Spleen (tissue), 11 donors: ENCODE measurements at regions not wholly inside any gene's neighbourhood (a gene's known extent, or its start where the extent isn't known, plus 50 kb on each side); places are given as distances from the start of the nearest gene placed in this dataset.

ENCODE experiments used
- DNase-seq: peaks from one replicate; pipeline ENCODE4 v3.0.0-alpha.2; 2020
- H3K27ac ChIP-seq, 8 donors: fragments of 200-600 bp; sonication (generic) in 7 of 8; 1 replicate in 4 of 8; 2 replicates in 4 of 8; pipeline versions ENCODE4 v1.5.0 to v1.8.0; 2016 to 2021; ENCODE audit warnings: inconsistent platforms in 4 of 8, mild to moderate bottlenecking in 4 of 8, moderate library complexity in 1 of 8
- H3K27me3 ChIP-seq, 7 donors: fragments of 200-600 bp; sonication (generic) in 6 of 7; replicated peaks in 1 of 7; 1 replicate in 4 of 7; 2 replicates in 3 of 7; pipeline versions ENCODE4 v1.5.0 to v1.8.0; 2016 to 2021; ENCODE audit warnings: inconsistent platforms in 3 of 7, mild to moderate bottlenecking in 1 of 7
- H3K36me3 ChIP-seq, 6 donors: fragments of 200-600 bp; sonication (generic) in 5 of 6; 1 replicate in 4 of 6; 2 replicates in 2 of 6; pipeline versions ENCODE4 v1.5.0 to v1.8.0; 2016 to 2021; ENCODE audit warnings: inconsistent platforms in 2 of 6
- H3K4me1 ChIP-seq, 6 donors: fragments of 200-600 bp; sonication (generic) in 5 of 6; 1 replicate in 3 of 6; 2 replicates in 3 of 6; pipeline versions ENCODE4 v1.5.0 to v1.8.0; 2016 to 2021; ENCODE audit warnings: inconsistent platforms in 3 of 6
- H3K4me3 ChIP-seq, 8 donors: fragments of 200-600 bp; sonication (generic) in 7 of 8; 1 replicate in 4 of 8; 2 replicates in 4 of 8; pipeline versions ENCODE4 v1.5.0 to v1.8.0; 2016 to 2021; ENCODE audit warnings: inconsistent platforms in 4 of 8, mild to moderate bottlenecking in 4 of 8, moderate library complexity in 2 of 8
- H3K9me3 ChIP-seq, 8 donors: fragments of 200-600 bp; sonication (generic) in 7 of 8; 1 replicate in 4 of 8; 2 replicates in 4 of 8; pipeline versions ENCODE4 v1.5.0 to v1.8.0; 2016 to 2021; ENCODE audit warnings: inconsistent platforms in 4 of 8
- POLR2A ChIP-seq, 3 donors: fragments of 450-650 bp; IDR thresholded peaks; one replicate each; pipeline ENCODE4 v1.5.1; 2017; ENCODE audit warnings: antibody characterized with exemption in 3 of 3, mild to moderate bottlenecking in 1 of 3
- POLR2AphosphoS5 ChIP-seq, 3 donors: sonication (generic); formaldehyde crosslinking; IDR thresholded peaks; one replicate each; pipeline ENCODE4 v1.5.1; 2017; ENCODE audit warnings: antibody characterized with exemption in 3 of 3
- WGBS, 5 donors: extraction: QIAGEN DNeasy Blood & Tissue Kit in 3 of 5; methylation state at CpG; one replicate each; pipeline versions ENCODE4 v1.1.5 to v1.1.7; 2013 to 2018; 5-methylcytosine and 5-hydroxymethylcytosine counted together
- intact Hi-C: fragments of 100-400 bp; cut with DNase I; formaldehyde crosslinking; loops from one replicate; pipeline ENCODE4 v1.15.0; 2023; ENCODE audit warnings: low total_unique reads
- TF ChIP-seq, protein P1 (sequence below), 11 experiments: fragments of 200-600 bp in 7 of 11; fragments of 450-650 bp in 4 of 11; sonication (generic) in 4 of 11; IDR thresholded peaks in 8 of 11; conservative IDR thresholded peaks in 3 of 11; 1 replicate in 7 of 11; 2 replicates in 4 of 11; pipeline versions ENCODE4 v1.4.0 to v1.8.0; 2016 to 2021; ENCODE audit warnings: antibody characterized with exemption in 11 of 11, inconsistent platforms in 4 of 11, mild to moderate bottlenecking in 1 of 11
- donor health status: healthy with polysubstance abuse.
- donor health status: DM: no; HTN: no; CAD: no; lungs with moderate emphysema.
- donor health status: DM: no; HTN: no; CAD: no.
- donor health status: Bipolar disorder and iron deficiency.
- donor health status: healthy.
- donor health status: DM: no; HTN: no; CAD: no.
- donor health status: DM: yes; HTN: yes; CAD: no.

DNA sequence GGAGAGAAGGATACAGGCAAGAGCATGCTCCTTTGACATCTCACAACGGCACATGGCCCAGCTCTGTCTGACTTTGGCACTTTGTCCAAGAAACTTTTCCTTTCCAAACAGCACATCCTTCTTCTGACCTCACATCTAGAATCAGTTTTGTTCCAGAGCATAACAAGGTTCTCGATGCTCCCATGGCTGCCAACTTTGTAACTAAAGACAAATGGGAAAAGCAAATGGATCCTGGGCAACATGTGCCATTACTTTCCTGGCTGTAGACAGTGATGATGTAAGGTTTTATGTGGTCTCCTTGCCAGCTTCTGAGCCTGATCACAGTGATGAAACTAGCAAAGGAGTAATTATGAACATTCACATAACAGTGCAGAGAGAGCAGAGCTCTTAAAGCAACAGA is 171.8 kb upstream of the C1orf87 start:
- 68 to 87% (median 80%) methylated on average over 2 of the region's 2 CpGs for WGBS, 5 donors

DNA sequence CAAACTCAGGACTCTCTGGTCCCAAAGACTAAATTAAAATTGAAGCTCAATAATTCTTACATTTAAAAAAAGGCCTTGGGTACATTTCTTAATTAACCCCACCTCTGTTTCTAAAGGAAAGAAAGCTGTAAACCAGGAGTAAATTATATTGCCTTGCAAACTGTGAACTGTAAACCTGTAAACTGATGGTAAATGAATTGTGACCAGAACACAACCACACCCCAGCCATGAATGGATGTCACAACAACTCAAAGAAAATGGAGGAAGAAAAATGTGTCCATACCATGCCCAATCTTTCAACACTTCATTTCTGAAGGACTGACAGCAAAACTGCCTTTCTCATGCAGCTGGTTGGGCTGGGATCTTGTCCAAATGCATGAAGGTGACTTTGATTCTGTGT is 171.3 kb upstream of the C1orf87 start:
- Histone ChIP-seq H3K4me3 (no peak overlapping the region), H3K4me1 (no peaks in the 10 kb centered on the region), H3K9me3 (peaks cover 0 to 8% (median 0%) of the 10 kb centered on the region in 8 donors), H3K27me3 (no peaks in the 10 kb centered on the region), H3K36me3 (no peaks in the 10 kb centered on the region), H3K27ac (no peak overlapping the region)
- no peak for DNase-seq
- TF ChIP-seq POLR2A (IDR thresholded peaks at IDR 0.05) (no peak), POLR2AphosphoS5 (IDR thresholded peaks at IDR 0.05) (no peak)
- TF ChIP-seq, protein P1, sequence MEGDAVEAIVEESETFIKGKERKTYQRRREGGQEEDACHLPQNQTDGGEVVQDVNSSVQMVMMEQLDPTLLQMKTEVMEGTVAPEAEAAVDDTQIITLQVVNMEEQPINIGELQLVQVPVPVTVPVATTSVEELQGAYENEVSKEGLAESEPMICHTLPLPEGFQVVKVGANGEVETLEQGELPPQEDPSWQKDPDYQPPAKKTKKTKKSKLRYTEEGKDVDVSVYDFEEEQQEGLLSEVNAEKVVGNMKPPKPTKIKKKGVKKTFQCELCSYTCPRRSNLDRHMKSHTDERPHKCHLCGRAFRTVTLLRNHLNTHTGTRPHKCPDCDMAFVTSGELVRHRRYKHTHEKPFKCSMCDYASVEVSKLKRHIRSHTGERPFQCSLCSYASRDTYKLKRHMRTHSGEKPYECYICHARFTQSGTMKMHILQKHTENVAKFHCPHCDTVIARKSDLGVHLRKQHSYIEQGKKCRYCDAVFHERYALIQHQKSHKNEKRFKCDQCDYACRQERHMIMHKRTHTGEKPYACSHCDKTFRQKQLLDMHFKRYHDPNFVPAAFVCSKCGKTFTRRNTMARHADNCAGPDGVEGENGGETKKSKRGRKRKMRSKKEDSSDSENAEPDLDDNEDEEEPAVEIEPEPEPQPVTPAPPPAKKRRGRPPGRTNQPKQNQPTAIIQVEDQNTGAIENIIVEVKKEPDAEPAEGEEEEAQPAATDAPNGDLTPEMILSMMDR (IDR thresholded peaks at IDR 0.05 in 8 of 11, conservative IDR thresholded peaks at IDR 0.05 in 3 of 11) = no peak
- intact Hi-C loops = no loop called here

More for the DNA sequence above, 171.8 kb upstream of the C1orf87 start:
- no peak for DNase-seq
- intact Hi-C loops = no loop called here
- TF ChIP-seq POLR2AphosphoS5 (IDR thresholded peaks at IDR 0.05) = no peak
- TF ChIP-seq POLR2A (IDR thresholded peaks at IDR 0.05) = no peak
- TF ChIP-seq, protein P1 (IDR thresholded peaks at IDR 0.05 in 8 of 11, conservative IDR thresholded peaks at IDR 0.05 in 3 of 11) = no peak
- H3K4me1 ChIP-seq = no peaks in the 10 kb centered on the region
- peaks cover 0 to 8% (median 0%) of the 10 kb centered on the region in 8 donors for H3K9me3 ChIP-seq
- H3K36me3 ChIP-seq = no peaks in the 10 kb centered on the region
- H3K4me3 ChIP-seq = no peak overlapping the region
- no peaks in the 10 kb centered on the region for H3K27me3 ChIP-seq
- H3K27ac ChIP-seq = no peak overlapping the region

DNA sequence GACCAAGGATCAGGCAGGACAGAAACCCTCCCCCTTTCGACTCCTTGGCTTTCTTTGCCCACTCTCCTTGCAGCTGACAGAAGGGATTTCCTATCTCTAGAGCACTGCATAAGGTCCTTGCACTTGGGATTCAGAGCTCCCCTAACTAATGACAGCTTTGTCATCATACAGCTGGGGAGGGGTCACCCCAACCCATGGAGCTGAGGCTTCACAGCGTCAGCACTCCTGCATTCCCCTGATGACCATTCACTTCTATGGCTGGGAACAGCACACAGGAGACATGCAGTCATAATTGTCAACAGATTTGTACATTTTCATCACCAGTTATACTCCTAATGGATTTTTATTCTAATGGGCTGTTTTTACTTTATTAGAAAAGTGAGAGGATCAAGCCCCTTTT is 161.7 kb upstream of the C1orf87 start:
- no peak for TF ChIP-seq POLR2AphosphoS5 (IDR thresholded peaks at IDR 0.05)
- TF ChIP-seq POLR2A (IDR thresholded peaks at IDR 0.05) = no peak
- Histone ChIP-seq H3K36me3 (no peaks in the 10 kb centered on the region), H3K9me3 (peaks cover 0 to 6% (median 0%) of the 10 kb centered on the region in 8 donors), H3K27me3 (no peaks in the 10 kb centered on the region), H3K4me3 (no peak overlapping the region), H3K27ac (no peak overlapping the region), H3K4me1 (no peaks in the 10 kb centered on the region)
- intact Hi-C loops = no loop called here
- 70 to 96% (median 78%) methylated on average over 2 of the region's 2 CpGs for WGBS, 5 donors
- DNase-seq = no peak

DNA sequence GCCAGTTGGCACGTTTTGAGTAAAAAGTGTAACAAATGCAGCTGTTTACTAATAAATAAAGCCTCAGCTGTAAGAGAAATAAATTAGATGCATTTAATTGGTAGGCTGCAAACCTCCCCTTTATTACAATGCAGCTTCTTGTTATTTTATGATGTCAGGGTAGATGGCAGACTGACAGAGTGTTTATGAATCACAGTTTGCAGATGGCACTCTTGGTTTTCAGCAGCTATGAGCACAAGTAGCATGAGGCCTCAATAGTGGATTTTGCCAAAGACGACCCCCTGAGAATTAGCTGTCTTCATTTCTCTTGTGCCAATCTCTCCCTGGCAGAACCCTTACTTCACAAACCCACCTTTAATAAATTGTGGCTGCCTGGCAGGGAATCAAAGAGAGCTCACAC is 161.2 kb upstream of the C1orf87 start:
- H3K9me3 ChIP-seq = peaks cover 0 to under 1% (median 0%) of the 10 kb centered on the region in 8 donors
- intact Hi-C loops = no loop called here
- no peaks in the 10 kb centered on the region for H3K27me3 ChIP-seq
- 63 to 82% (median 70%) methylated on average over 2 of the region's 2 CpGs for WGBS, 5 donors
- no peak overlapping the region for H3K4me3 ChIP-seq
- H3K36me3 ChIP-seq = no peaks in the 10 kb centered on the region
- H3K27ac ChIP-seq = no peak overlapping the region
- no peaks in the 10 kb centered on the region for H3K4me1 ChIP-seq
- no peak for DNase-seq
- TF ChIP-seq POLR2AphosphoS5 (IDR thresholded peaks at IDR 0.05) (no peak), POLR2A (IDR thresholded peaks at IDR 0.05) (no peak)
- TF ChIP-seq, protein P1 (IDR thresholded peaks at IDR 0.05 in 8 of 11, conservative IDR thresholded peaks at IDR 0.05 in 3 of 11) = no peak

DNA sequence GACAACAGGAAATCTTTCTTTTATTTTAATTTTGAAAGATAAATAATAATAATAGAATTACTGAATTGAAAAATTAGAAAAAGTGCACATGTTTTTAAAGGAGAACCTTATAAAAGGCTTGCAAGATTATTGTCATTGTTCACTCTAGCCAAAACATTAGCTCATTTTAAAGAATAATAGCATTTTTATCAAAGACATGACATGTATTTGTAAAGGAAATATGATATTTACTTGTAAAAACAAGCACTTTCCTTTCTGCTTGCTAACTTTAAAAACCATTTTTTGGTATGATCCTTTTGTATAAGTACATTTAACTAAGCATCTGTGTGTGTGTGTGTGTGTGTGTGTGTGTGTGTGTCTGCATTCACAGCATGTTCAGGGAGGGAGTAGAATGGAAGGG is 156.3 kb upstream of the C1orf87 start:
- Histone ChIP-seq H3K27ac (no peak overlapping the region), H3K4me3 (no peak overlapping the region), H3K36me3 (no peaks in the 10 kb centered on the region), H3K9me3 (peaks cover 0 to 4% (median 0%) of the 10 kb centered on the region in 8 donors), H3K27me3 (no peaks in the 10 kb centered on the region), H3K4me1 (no peaks in the 10 kb centered on the region)
- TF ChIP-seq POLR2A (IDR thresholded peaks at IDR 0.05) (no peak), POLR2AphosphoS5 (IDR thresholded peaks at IDR 0.05) (no peak)
- TF ChIP-seq, protein P1 (IDR thresholded peaks at IDR 0.05 in 8 of 11, conservative IDR thresholded peaks at IDR 0.05 in 3 of 11) = no peak
- no peak for DNase-seq
- intact Hi-C loops = no loop called here
